NCI-H146 treated with DMSO at 0.1 percent for 48 hours (cell line): ENCODE measurements at regions not wholly inside any gene's neighbourhood (a gene's known extent, or its start where the extent isn't known, plus 50 kb on each side); places are given as distances from the start of the nearest gene placed in this dataset.

Source experiments
- DNase-seq: peaks from one replicate; lab custom pipeline; 2025; ENCODE audit not compliant: unreplicated experiment; lab: John Stamatoyannopoulos, UW

- DNase-seq = no peak
These were observed 254.4 kb downstream of the ETAA1 start for GRCh38 chr2:67651565-67651964.

DNA sequence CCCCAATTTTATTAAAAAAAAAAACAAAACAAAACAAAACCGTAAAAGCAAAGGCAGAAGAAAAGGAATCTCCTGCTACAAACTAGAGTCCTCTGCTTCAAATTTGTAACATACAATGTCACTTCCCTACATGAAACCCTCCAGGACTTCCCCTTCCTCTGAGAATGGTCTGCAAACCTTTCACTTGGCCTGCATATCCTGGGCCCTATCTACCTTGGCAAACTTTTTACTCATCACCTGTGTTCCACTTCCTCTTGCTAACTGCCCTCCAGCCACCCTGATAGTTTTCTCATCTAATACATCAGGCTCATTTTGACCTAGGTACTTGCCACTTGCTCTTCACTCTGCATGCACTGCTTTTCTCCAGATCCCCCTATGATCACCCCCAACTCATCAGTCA lies 255.5 kb downstream of the ETAA1 start:
- DNase-seq = no peak

GRCh38 chr2:67656875-67657274 lies 259.7 kb downstream of the ETAA1 start:
- no peak for DNase-seq

DNA sequence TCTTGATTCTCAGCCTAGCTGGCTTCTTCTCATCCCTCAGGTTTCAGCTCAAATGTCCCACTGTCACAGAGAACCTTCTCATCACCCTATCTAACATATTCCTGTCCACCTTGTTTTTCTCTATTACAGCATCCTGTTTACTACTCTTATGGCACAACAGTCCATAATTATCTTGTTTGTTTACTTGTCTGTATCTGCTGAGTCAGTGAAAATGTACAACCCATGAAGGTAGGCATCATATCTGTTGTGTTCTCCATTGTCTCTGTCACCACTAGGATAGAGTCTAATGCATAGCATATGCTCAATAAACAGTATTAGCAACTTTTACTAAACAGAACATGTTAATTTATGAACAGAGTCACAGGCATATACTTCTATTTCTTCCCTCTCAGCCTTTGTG lies 261.7 kb downstream of the ETAA1 start:
- no peak for DNase-seq

DNA sequence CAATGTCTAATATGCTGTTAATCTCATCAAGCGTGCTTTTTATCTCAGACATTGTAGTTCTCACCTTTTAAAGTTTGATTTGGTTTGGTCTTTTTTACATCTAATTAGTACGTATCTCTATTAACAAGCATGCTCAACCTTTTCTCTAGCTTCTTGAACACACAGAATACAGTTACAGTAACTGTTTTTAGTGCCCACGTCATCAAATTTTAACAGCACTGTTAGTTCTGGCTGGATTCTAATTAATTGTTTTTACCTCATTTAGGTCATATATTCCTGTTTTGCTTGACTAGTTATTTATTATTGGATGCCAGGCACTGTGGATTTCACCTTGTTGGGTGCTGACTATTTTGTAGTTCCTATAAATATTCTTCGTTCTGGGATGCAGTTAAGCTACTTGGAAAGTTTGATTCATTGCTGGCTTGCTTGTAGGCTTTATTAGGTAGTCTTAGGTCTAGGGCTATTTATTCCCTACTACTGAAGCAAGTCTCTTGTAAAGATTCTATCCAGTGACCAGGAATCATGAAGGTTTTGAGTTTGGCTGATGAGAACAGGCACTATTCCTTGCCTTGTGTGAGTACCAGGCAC lies 263.0 kb downstream of the ETAA1 start:
- no peak for DNase-seq

DNA sequence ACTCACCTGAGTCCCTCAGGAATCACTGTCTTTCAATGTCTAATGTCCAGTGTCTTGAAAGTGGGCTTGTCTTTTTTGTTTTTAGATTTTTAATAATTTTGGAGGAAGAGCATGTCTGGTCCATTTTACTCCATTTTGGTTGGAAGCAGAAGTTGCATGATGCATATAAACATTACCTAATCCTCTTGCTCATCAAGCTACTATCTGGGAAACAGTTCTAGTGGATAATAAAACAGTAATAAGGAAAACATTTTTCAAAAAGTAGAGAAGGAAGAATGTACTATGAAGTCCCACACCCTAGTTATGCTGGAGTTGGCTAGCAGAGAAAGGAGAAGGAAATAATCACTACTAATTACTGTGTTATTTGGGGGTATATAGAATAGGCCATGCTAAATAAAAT lies 263.7 kb downstream of the ETAA1 start:
- DNase-seq = no peak

- no peak for DNase-seq
These were observed 265.1 kb downstream of the ETAA1 start for GRCh38 chr2:67662222-67662621.

DNA sequence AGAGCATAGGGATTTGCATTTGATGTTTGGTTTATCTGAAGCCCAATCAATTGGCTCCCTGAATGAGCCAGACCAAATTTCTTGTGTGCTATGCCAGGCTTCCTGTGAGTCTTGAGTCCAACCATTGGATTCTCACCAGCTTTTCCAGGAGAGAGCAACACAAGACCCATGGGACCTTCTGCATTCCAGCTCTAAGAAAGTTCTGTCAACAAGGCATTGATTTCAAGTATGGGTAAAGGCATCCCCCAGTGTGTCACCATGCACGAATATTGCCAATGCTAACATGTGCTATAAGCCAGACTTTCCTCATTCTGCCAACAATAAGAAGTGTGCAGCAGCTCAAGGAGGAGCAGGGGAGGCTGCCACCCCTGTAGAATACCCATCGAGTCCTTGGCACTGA lies 266.6 kb downstream of the ETAA1 start:
- no peak for DNase-seq

DNA sequence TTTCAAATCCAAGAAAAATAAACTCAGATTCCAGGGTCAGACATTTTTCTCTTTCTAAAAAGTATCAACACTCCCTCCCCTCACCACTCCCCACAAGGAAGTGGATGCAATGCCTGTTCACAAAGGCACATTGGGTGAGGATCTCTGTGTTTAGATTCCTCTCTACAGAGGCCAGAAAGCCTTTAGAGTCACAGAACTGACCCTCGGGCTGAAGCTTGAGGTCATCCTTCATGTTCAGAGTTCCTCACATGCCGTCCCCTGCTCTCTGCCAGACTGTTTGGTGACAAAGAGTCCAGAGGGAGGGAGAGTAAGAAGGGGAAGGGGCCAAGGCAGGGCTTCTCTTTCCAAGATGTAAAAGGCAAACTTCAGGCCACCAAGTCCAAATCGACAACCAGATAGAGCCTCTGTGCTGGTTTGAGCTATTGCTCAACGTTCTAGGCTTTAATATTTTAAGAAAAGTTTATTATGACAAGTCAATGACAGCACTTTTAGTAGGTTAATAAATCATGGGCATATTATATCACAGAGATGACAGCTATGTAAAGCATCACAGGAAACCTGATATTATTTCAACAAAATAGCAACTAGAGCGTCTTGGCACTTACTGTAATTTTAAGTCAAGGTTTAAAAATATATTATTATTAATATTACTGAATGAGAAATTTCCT lies 269.4 kb downstream of the ETAA1 start:
- no peak for DNase-seq

DNA sequence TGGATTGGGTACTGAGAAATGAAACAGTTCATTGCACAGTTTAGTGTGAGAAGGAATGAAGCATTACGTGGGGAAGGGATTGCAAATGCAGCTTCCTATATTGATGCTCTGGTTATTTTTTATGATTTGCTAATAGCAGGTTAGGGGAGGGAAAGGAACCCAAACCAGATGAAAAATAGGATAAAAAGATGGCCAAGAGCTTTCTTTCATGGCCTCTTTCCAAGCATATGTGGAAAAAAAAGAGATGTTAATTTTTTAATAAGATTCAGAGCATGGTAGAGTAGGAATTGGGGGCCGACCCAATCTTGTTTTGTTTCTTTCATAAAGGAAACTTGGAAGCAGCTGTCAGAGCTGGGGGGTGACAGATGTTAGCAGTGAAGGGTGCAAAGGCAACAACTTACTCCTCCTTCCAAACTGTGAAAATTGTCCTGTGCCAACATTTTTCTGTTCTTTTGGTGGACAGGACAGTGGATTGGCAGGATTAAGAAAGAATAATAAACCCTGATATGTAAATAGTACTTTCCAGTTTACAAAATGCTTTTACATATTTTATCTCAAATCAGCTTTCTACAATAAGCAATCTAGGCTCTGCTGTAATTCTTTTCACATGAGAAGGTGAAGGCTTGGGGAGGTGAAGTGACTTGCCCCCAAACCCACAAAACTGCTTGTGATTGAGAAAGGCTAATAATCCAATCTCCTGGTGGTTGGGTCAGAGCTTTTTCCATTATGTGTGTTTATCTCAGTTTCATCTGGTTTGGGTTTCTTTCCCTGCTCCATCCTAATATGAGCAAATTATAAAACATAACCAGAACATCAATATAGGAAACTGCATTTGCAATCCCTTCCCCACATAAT lies 270.1 kb downstream of the ETAA1 start:
- DNase-seq = no peak

DNA sequence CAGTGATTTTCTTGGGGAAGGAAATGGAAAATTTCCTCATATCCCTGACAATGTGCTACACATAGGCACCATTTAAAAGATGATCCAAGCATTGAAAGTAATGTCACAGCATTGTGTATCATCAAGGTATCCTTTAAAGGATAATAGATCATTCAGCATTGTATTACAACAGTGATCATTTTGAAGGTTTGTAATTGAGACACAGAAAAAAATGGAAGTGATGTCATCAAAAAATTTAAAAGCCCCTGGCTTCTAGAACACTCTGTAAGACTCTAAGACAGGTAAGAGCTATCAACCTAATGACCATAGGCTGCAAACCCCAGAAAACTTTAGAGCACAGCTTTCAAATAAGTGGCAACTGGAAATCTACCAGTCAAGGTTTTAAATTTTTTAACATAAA lies 271.4 kb downstream of the ETAA1 start:
- no peak for DNase-seq

- DNase-seq = no peak
These were observed 272.0 kb downstream of the ETAA1 start for GRCh38 chr2:67669168-67669567.

- no peak for DNase-seq
These were observed 272.6 kb downstream of the ETAA1 start for GRCh38 chr2:67669766-67670165.

- DNase-seq = no peak
These were observed 273.6 kb downstream of the ETAA1 start for GRCh38 chr2:67670747-67671183.

GRCh38 chr2:67671464-67672450 lies 274.6 kb downstream of the ETAA1 start:
- DNase-seq = no peak

DNA sequence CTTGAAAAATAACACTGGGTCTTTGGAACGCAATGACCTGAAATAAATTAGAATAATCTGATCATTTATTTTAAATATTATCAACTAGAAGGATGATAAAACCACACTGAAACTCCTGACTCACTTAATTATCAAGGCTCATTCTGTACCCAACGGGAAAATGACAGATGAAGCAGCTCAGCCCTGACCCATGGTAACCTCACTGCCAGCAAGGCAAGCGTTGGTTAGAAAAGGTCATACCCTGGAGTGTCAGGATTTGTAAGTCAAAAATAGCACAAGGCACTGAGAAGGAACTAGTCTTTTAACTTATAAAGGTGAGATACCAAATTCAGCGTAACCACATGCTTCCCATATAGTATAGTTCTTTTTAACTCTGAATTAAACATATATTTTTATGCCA lies 277.5 kb downstream of the ETAA1 start:
- no peak for DNase-seq

DNA sequence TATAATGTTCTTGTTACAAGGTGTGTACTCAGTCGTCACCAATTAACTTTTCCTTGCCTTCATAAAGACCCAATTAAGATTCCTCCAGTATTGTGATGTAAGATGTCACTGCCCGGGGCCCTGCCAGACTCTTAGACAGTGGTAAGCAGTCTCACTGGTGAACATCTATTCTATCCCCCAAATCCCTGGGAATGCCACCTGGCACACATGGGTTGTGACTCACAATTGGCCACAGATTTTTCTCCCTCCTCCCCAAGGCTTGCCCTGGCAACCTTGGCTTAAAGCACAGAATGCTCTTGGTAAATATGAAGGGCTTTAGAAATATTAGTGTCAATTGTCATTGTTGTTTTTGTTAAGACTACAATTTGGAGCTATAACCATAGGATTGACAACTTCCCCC lies 287.9 kb downstream of the ETAA1 start:
- DNase-seq = no peak

DNA sequence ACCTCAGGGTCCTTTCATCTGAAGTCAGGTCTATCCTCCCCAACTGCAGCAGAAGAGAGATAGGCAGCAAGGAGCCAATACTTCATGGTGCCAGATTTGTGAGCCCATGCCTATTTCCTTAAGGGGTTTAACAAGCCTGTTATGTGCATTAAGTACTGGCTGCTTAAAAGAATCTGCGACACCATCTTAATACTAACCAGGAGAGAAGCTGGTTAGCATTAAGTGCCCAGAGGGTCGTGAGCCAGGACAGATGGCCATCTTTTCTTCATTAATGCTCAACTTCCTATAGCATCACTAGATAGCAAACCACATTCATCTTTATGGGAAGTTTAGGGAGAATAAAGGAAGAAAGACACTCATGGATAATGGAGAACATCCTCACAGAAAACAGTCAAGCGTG lies 289.1 kb downstream of the ETAA1 start:
- DNase-seq = no peak

DNA sequence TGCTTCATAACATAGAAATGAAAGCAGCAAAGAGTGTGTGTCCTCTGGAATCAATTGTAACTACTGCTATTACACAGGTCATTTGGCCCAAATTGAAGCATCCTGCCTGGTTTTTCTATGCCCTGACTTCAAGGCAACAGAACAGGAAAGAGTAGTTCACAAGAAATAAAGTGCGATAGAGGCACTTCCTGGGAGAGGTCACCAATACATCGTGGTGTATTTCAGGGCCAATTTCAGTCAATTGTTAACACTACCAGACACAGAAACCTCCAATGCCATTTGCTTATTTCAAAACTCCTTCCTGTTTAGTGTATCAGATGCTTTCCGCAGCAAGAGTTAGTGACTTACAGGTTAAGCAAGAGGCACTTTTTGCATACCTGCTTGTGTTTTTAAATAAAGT lies 292.1 kb downstream of the ETAA1 start:
- DNase-seq = no peak

DNA sequence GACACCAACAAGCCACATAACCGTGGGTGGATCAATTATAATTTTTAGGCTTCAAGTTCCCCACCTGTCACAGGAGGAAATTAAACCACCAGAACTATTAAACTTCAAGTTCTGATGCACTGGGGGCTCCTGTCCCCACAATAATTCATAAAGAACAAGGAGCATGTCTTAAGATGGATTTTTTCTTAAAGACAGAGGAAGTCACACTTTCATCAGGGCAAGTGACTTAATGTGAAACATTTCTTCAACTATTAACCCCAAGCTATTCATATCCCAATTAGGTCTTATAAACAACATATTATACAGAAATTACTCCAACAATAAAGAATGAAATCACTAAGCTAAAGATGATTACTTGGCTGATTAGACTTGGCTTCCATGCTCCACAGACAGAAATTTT lies 292.5 kb downstream of the ETAA1 start:
- DNase-seq = no peak

DNA sequence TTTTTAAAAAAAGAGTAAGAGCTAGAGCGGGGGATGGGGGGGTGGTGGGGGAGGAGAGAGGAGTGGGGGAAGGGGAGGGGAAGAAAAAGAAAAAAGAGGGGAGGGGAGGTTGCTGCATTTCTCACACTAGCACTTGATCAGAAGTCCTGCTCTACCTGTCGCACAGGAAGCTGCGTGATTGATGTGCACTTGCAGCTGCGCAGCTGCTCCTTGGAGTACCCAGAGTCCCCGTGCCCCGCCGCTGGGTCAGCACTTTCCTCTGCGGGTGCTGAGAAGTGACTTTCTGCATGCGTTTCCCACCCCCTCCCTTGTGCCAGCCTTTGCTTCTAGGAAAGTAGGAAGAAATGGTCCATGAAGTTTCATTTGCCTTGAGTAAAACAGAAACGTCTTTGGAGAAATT lies 297.3 kb downstream of the ETAA1 start:
- no peak for DNase-seq
